ENCODE measurements at regions not wholly inside any gene's neighbourhood (a gene's known extent, or its start where the extent isn't known, plus 50 kb on each side); places are given as distances from the start of the nearest gene placed in this dataset.

- H3K27me3 ChIP-seq (ENCODE audit: insufficient read depth, low read length): no peaks in the 10 kb centered on the region
- H4K8ac ChIP-seq (ENCODE audit: low read depth, low read length): no peak overlapping the region
- H3K79me2 ChIP-seq (ENCODE audit: control insufficient read depth, insufficient read depth, low read length, poor library complexity): no peaks in the 10 kb centered on the region
- no CpG with 5 or more reads among the region's 2 CpGs for WGBS (ENCODE audit: extremely low coverage, insufficient coverage, insufficient read length)
- no peak overlapping the region for H2BK120ac ChIP-seq (ENCODE audit: insufficient read depth, low read length, poor library complexity)
- no peak overlapping the region for H3K4me2 ChIP-seq (ENCODE audit: low read length)
- H3K4ac ChIP-seq (ENCODE audit: low read depth, low read length): no peak overlapping the region
- no peak for DNase-seq
- H3K36me3 ChIP-seq (ENCODE audit: control insufficient read depth in 1 of 2, insufficient read depth in 2 of 2, low read length in 2 of 2): no peaks in the 10 kb centered on the region
- H3K9ac ChIP-seq (ENCODE audit: low read length): no peak overlapping the region
- H3K23ac ChIP-seq (ENCODE audit: low read length): no peak overlapping the region
- H4K91ac ChIP-seq (ENCODE audit: low read depth, low read length): no peak overlapping the region
- H2AFZ ChIP-seq (ENCODE audit: insufficient read depth, low read length, poor library complexity): no peak overlapping the region
- no peak overlapping the region for H2AK5ac ChIP-seq (ENCODE audit: low read length)
- H3K79me1 ChIP-seq (ENCODE audit: low read length): no peaks in the 10 kb centered on the region
- H3K4me3 ChIP-seq (ENCODE audit: low read depth, low read length): no peak overlapping the region
- no peak overlapping the region for H2BK12ac ChIP-seq (ENCODE audit: low read length)
- H3K27ac ChIP-seq (ENCODE audit: low read depth, low read length): no peak overlapping the region
- no peak overlapping the region for H2BK5ac ChIP-seq (ENCODE audit: low read depth, low read length, poor library complexity)
- H3K4me1 ChIP-seq (ENCODE audit: control insufficient read depth in 1 of 2, insufficient read depth in 2 of 2, low read length in 2 of 2): no peaks in the 10 kb centered on the region
- H3K9me3 ChIP-seq (ENCODE audit: insufficient read depth, low read depth, low read length): no peaks in the 10 kb centered on the region
- no peak overlapping the region for H3K14ac ChIP-seq (ENCODE audit: low read length)
- no peak overlapping the region for H4K12ac ChIP-seq (ENCODE audit: low read depth, low read length)
- no peak overlapping the region for H3K18ac ChIP-seq (ENCODE audit: low read length)
Observed at GRCh38 chr6:128663238-128663637, 142.8 kb upstream of the PTPRK start.

DNA sequence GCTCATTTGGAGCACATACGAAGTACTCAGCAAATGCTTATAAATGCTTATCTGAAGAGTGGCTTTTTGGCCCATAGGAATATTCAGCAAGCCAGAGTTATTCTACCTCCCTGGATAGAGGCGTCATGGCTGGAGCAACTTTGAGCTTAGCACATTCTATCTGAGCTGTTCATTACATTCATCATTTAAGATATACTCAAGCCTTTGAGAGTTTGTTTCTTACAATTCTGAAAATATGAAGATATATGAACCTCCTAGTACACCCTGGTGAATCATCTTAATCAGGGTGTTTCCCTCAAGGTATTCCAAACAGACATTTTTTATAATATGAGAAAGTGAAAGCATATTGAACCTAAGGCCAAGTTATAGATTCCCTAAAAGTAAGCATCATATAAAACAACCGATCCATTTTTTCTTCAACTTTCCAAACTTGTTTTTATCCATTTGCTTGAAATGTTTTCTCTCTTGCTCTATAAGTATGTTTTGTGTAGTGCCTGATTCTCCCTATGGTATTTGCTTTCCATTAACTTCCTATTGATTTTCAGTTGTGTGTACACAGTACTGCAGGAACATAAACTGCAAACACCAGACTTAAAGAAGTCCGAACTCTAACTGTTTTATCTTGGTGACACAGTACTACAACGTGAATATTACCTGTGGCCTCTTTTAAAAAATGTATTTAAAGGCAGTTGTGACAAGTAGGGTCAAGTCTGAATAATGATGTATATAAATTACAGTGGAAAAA, 139.7 kb upstream of the PTPRK start:
- no peak for DNase-seq
- Histone ChIP-seq H3K4ac (ENCODE audit: low read depth, low read length) (no peak overlapping the region), H3K9me3 (ENCODE audit: insufficient read depth, low read depth, low read length) (no peaks in the 10 kb centered on the region), H3K79me1 (ENCODE audit: low read length) (no peaks in the 10 kb centered on the region), H4K12ac (ENCODE audit: low read depth, low read length) (no peak overlapping the region), H2AK5ac (ENCODE audit: low read length) (no peak overlapping the region), H3K18ac (ENCODE audit: low read length) (no peak overlapping the region), H2BK12ac (ENCODE audit: low read length) (no peak overlapping the region), H3K4me2 (ENCODE audit: low read length) (no peak overlapping the region), H3K4me1 (ENCODE audit: control insufficient read depth in 1 of 2, insufficient read depth in 2 of 2, low read length in 2 of 2) (peaks cover 0 to 3% of the 10 kb centered on the region in 2 experiments), H3K27me3 (ENCODE audit: insufficient read depth, low read length) (no peaks in the 10 kb centered on the region), H3K23ac (ENCODE audit: low read length) (no peak overlapping the region), H3K14ac (ENCODE audit: low read length) (no peak overlapping the region), H4K91ac (ENCODE audit: low read depth, low read length) (no peak overlapping the region), H3K4me3 (ENCODE audit: low read depth, low read length) (no peak overlapping the region), H3K9ac (ENCODE audit: low read length) (no peak overlapping the region), H3K27ac (ENCODE audit: low read depth, low read length) (no peak overlapping the region), H4K8ac (ENCODE audit: low read depth, low read length) (no peak overlapping the region), H3K79me2 (ENCODE audit: control insufficient read depth, insufficient read depth, low read length, poor library complexity) (no peaks in the 10 kb centered on the region), H2BK5ac (ENCODE audit: low read depth, low read length, poor library complexity) (no peak overlapping the region), H3K36me3 (ENCODE audit: control insufficient read depth in 1 of 2, insufficient read depth in 2 of 2, low read length in 2 of 2) (no peaks in the 10 kb centered on the region), H2BK120ac (ENCODE audit: insufficient read depth, low read length, poor library complexity) (no peak overlapping the region), H2AFZ (ENCODE audit: insufficient read depth, low read length, poor library complexity) (no peak overlapping the region)
- WGBS (ENCODE audit: extremely low coverage, insufficient coverage, insufficient read length): no CpG with 5 or more reads among the region's 5 CpGs

DNA sequence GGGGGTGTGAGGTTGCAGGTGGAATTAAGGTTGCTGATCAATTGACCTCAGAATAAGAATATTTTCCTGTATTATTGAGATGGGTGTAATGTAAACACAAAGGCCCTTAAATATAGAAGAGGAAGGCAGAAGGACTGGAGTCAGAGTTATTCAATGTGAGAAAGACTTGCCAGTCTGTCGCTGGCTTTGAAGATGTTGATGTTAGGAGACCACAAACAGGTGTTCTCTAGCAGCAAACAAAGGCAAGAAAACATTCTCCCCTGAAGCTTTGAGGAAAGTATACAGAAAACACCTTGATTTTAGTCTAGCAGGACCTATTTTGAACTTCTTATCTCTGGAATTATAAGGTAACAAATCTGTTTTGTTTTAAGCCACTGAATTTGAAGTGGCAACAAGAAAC, 138.9 kb upstream of the PTPRK start:
- no peak overlapping the region for H3K4me2 ChIP-seq (ENCODE audit: low read length)
- H4K91ac ChIP-seq (ENCODE audit: low read depth, low read length): no peak overlapping the region
- H2AK5ac ChIP-seq (ENCODE audit: low read length): no peak overlapping the region
- H3K27me3 ChIP-seq (ENCODE audit: insufficient read depth, low read length): no peaks in the 10 kb centered on the region
- H3K4me1 ChIP-seq (ENCODE audit: control insufficient read depth in 1 of 2, insufficient read depth in 2 of 2, low read length in 2 of 2): peaks cover 0 to 3% of the 10 kb centered on the region in 2 experiments
- no peaks in the 10 kb centered on the region for H3K79me2 ChIP-seq (ENCODE audit: control insufficient read depth, insufficient read depth, low read length, poor library complexity)
- WGBS (ENCODE audit: extremely low coverage, insufficient coverage, insufficient read length): no CpG with 5 or more reads among the region's 1 CpG
- no peak for DNase-seq
- no peak overlapping the region for H3K4ac ChIP-seq (ENCODE audit: low read depth, low read length)
- no peaks in the 10 kb centered on the region for H3K9me3 ChIP-seq (ENCODE audit: insufficient read depth, low read depth, low read length)
- H4K12ac ChIP-seq (ENCODE audit: low read depth, low read length): no peak overlapping the region
- H3K23ac ChIP-seq (ENCODE audit: low read length): no peak overlapping the region
- no peak overlapping the region for H2BK120ac ChIP-seq (ENCODE audit: insufficient read depth, low read length, poor library complexity)
- H2AFZ ChIP-seq (ENCODE audit: insufficient read depth, low read length, poor library complexity): no peak overlapping the region
- H3K27ac ChIP-seq (ENCODE audit: low read depth, low read length): no peak overlapping the region
- no peaks in the 10 kb centered on the region for H3K79me1 ChIP-seq (ENCODE audit: low read length)
- no peak overlapping the region for H2BK5ac ChIP-seq (ENCODE audit: low read depth, low read length, poor library complexity)
- H3K4me3 ChIP-seq (ENCODE audit: low read depth, low read length): no peak overlapping the region
- H3K9ac ChIP-seq (ENCODE audit: low read length): no peak overlapping the region
- no peaks in the 10 kb centered on the region for H3K36me3 ChIP-seq (ENCODE audit: control insufficient read depth in 1 of 2, insufficient read depth in 2 of 2, low read length in 2 of 2)
- no peak overlapping the region for H3K14ac ChIP-seq (ENCODE audit: low read length)
- H4K8ac ChIP-seq (ENCODE audit: low read depth, low read length): no peak overlapping the region
- no peak overlapping the region for H3K18ac ChIP-seq (ENCODE audit: low read length)
- H2BK12ac ChIP-seq (ENCODE audit: low read length): no peak overlapping the region

GRCh38 chr6:128657181-128657580, 136.8 kb upstream of the PTPRK start:
- no peak overlapping the region for H3K23ac ChIP-seq (ENCODE audit: low read length)
- H2AFZ ChIP-seq (ENCODE audit: insufficient read depth, low read length, poor library complexity): no peak overlapping the region
- no peak overlapping the region for H3K14ac ChIP-seq (ENCODE audit: low read length)
- no peak overlapping the region for H2BK120ac ChIP-seq (ENCODE audit: insufficient read depth, low read length, poor library complexity)
- H2AK5ac ChIP-seq (ENCODE audit: low read length): no peak overlapping the region
- no peak overlapping the region for H4K8ac ChIP-seq (ENCODE audit: low read depth, low read length)
- no peak overlapping the region for H3K18ac ChIP-seq (ENCODE audit: low read length)
- DNase-seq: no peak
- no peaks in the 10 kb centered on the region for H3K79me2 ChIP-seq (ENCODE audit: control insufficient read depth, insufficient read depth, low read length, poor library complexity)
- H4K12ac ChIP-seq (ENCODE audit: low read depth, low read length): no peak overlapping the region
- no peak overlapping the region for H3K4me2 ChIP-seq (ENCODE audit: low read length)
- no peak overlapping the region for H4K91ac ChIP-seq (ENCODE audit: low read depth, low read length)
- H2BK5ac ChIP-seq (ENCODE audit: low read depth, low read length, poor library complexity): no peak overlapping the region
- H3K79me1 ChIP-seq (ENCODE audit: low read length): no peaks in the 10 kb centered on the region
- H3K36me3 ChIP-seq (ENCODE audit: control insufficient read depth in 1 of 2, insufficient read depth in 2 of 2, low read length in 2 of 2): no peaks in the 10 kb centered on the region
- no peak overlapping the region for H2BK12ac ChIP-seq (ENCODE audit: low read length)
- no peak overlapping the region for H3K9ac ChIP-seq (ENCODE audit: low read length)
- no peaks in the 10 kb centered on the region for H3K27me3 ChIP-seq (ENCODE audit: insufficient read depth, low read length)
- peaks cover 0 to 3% of the 10 kb centered on the region in 2 experiments for H3K4me1 ChIP-seq (ENCODE audit: control insufficient read depth in 1 of 2, insufficient read depth in 2 of 2, low read length in 2 of 2)
- no peaks in the 10 kb centered on the region for H3K9me3 ChIP-seq (ENCODE audit: insufficient read depth, low read depth, low read length)
- no peak overlapping the region for H3K4me3 ChIP-seq (ENCODE audit: low read depth, low read length)
- H3K27ac ChIP-seq (ENCODE audit: low read depth, low read length): no peak overlapping the region
- H3K4ac ChIP-seq (ENCODE audit: low read depth, low read length): no peak overlapping the region
